ENCODE measurements at regions not wholly inside any gene's neighbourhood (a gene's known extent, or its start where the extent isn't known, plus 50 kb on each side); places are given as distances from the start of the nearest gene placed in this dataset.

DNA sequence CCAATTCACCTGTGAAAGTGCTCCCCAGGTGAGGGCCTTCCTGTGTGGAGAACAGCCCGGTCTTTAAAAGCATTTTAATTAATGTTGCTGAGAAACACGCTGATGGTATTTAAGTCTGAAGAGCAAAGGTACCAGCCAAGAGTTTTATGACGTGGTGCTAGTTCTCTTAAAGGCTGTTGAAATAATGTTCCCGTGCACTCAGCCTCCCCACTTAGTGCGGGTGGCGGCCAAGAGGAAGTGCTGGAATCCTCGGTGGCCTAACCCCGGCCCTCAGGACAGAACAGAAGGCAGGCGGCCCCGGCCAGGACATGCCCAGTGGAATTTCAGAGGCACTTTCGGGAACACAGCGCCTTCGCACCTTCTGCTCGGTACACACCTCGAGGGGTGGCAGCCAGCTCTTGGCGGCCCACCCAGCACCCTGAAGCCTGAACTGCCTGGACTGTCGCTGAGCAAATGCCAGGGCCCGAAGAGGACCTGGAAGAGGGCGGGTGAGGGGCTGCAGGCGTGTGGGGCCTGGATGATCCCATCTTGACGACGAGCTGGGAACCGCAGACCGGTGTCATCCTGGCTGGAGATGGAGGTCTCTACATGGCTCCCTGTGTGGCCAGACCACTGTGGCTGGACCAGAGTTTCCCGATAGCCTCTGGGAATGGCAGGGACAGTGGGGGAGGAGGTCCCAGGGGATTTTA is 142.9 kb downstream of the ASB1 start:
- no peaks in the 10 kb centered on the region for H3K36me3 ChIP-seq (ENCODE audit: control insufficient read depth, insufficient read depth, low read length)
- TF ChIP-seq, protein P1, sequence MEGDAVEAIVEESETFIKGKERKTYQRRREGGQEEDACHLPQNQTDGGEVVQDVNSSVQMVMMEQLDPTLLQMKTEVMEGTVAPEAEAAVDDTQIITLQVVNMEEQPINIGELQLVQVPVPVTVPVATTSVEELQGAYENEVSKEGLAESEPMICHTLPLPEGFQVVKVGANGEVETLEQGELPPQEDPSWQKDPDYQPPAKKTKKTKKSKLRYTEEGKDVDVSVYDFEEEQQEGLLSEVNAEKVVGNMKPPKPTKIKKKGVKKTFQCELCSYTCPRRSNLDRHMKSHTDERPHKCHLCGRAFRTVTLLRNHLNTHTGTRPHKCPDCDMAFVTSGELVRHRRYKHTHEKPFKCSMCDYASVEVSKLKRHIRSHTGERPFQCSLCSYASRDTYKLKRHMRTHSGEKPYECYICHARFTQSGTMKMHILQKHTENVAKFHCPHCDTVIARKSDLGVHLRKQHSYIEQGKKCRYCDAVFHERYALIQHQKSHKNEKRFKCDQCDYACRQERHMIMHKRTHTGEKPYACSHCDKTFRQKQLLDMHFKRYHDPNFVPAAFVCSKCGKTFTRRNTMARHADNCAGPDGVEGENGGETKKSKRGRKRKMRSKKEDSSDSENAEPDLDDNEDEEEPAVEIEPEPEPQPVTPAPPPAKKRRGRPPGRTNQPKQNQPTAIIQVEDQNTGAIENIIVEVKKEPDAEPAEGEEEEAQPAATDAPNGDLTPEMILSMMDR (IDR thresholded peaks at IDR 0.05), result no peak
- TF ChIP-seq POLR2AphosphoS5 (IDR thresholded peaks at IDR 0.05; ENCODE audit: low read depth, low read length), result no peak
- TF ChIP-seq, protein P2, sequence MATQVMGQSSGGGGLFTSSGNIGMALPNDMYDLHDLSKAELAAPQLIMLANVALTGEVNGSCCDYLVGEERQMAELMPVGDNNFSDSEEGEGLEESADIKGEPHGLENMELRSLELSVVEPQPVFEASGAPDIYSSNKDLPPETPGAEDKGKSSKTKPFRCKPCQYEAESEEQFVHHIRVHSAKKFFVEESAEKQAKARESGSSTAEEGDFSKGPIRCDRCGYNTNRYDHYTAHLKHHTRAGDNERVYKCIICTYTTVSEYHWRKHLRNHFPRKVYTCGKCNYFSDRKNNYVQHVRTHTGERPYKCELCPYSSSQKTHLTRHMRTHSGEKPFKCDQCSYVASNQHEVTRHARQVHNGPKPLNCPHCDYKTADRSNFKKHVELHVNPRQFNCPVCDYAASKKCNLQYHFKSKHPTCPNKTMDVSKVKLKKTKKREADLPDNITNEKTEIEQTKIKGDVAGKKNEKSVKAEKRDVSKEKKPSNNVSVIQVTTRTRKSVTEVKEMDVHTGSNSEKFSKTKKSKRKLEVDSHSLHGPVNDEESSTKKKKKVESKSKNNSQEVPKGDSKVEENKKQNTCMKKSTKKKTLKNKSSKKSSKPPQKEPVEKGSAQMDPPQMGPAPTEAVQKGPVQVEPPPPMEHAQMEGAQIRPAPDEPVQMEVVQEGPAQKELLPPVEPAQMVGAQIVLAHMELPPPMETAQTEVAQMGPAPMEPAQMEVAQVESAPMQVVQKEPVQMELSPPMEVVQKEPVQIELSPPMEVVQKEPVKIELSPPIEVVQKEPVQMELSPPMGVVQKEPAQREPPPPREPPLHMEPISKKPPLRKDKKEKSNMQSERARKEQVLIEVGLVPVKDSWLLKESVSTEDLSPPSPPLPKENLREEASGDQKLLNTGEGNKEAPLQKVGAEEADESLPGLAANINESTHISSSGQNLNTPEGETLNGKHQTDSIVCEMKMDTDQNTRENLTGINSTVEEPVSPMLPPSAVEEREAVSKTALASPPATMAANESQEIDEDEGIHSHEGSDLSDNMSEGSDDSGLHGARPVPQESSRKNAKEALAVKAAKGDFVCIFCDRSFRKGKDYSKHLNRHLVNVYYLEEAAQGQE (IDR thresholded peaks at IDR 0.05; ENCODE audit: insufficient read depth in 1 of 2, low read depth in 2 of 2, low read length in 1 of 2), result no peak
- no peak for TF ChIP-seq SIN3A (IDR thresholded peaks at IDR 0.05; ENCODE audit: borderline replicate concordance, insufficient read depth, low read depth, low read length)
- TF ChIP-seq TCF7L2 (IDR thresholded peaks at IDR 0.05; ENCODE audit: low read depth, low read length), result no peak
- no peak overlapping the region for H3K27ac ChIP-seq (ENCODE audit: low read length)
- H3K4me1 ChIP-seq (ENCODE audit: control insufficient read depth, insufficient read depth, low read length), result no peaks in the 10 kb centered on the region
- ATAC-seq, result no peak
- intact Hi-C loops (cut with micrococcal nuclease; ENCODE audit: unreplicated experiment) (no loop called here), in situ Hi-C loops (cut with HindIII; ENCODE audit: low pct_unique_long_range_greater_than_20kb, low sequenced_read_pairs) (no loop called here)
- no peak overlapping the region for H3K4me3 ChIP-seq (ENCODE audit: low read depth in 2 of 2, low read length in 2 of 2)
- no TSS peak for BruUV-seq (replicated peaks)
- DNase-seq (ENCODE audit: low read depth, low spot score), result no peak
- CTCF ChIA-PET, result interaction anchor here (0.5 kb wide), 1 partner anchor 126 kb away, joined by 5 read pairs; no protein-coding TSS in a partner anchor
- H3K9me3 ChIP-seq (ENCODE audit: control insufficient read depth, insufficient read depth, low read depth, low read length), result no peaks in the 10 kb centered on the region
- no peaks in the 10 kb centered on the region for H3K27me3 ChIP-seq (ENCODE audit: control insufficient read depth, insufficient read depth, low read length)
- POLR2A ChIA-PET, result no interaction called here

DNA sequence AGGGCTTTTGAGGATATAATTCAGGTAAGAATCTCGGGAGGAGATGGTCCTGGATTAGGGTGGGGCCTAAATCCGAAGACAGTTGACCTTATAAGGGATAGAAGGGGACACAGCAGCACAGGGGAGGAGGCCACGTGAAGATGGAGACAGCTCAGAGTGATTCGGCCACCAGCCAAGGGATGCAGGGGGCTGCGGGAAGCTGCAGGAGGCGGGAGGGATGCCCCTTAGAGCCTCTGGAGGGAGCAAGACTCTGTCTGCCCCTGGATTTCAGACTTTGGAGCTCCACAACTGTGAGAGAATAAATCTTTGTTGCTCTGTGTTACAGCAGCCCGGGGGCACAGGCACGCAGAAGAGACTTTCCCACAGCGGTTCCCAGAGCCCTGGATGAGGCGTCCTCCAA is 143.7 kb downstream of the ASB1 start:
- BruUV-seq (replicated peaks), result no TSS peak
- TF ChIP-seq SIN3A (IDR thresholded peaks at IDR 0.05; ENCODE audit: borderline replicate concordance, insufficient read depth, low read depth, low read length) (no peak), POLR2AphosphoS5 (IDR thresholded peaks at IDR 0.05; ENCODE audit: low read depth, low read length) (no peak), TCF7L2 (IDR thresholded peaks at IDR 0.05; ENCODE audit: low read depth, low read length) (no peak)
- TF ChIP-seq, protein P1 (IDR thresholded peaks at IDR 0.05), result no peak
- TF ChIP-seq, protein P2 (IDR thresholded peaks at IDR 0.05; ENCODE audit: insufficient read depth in 1 of 2, low read depth in 2 of 2, low read length in 1 of 2), result no peak
- H3K36me3 ChIP-seq (ENCODE audit: control insufficient read depth, insufficient read depth, low read length), result no peaks in the 10 kb centered on the region
- H3K4me1 ChIP-seq (ENCODE audit: control insufficient read depth, insufficient read depth, low read length), result no peaks in the 10 kb centered on the region
- in situ Hi-C loops (cut with HindIII; ENCODE audit: low pct_unique_long_range_greater_than_20kb, low sequenced_read_pairs), result no loop called here
- no peak for ATAC-seq
- H3K27ac ChIP-seq (ENCODE audit: low read length), result no peak overlapping the region
- intact Hi-C loops (cut with micrococcal nuclease; ENCODE audit: unreplicated experiment), result no loop called here
- ChIA-PET POLR2A (no interaction called here), CTCF (interaction anchor here (0.5 kb wide), 1 partner anchor 125 kb away, joined by 5 read pairs; no protein-coding TSS in a partner anchor)
- H3K4me3 ChIP-seq (ENCODE audit: low read depth in 2 of 2, low read length in 2 of 2), result no peak overlapping the region
- DNase-seq (ENCODE audit: low read depth, low spot score), result no peak
- H3K27me3 ChIP-seq (ENCODE audit: control insufficient read depth, insufficient read depth, low read length), result no peaks in the 10 kb centered on the region
- no peaks in the 10 kb centered on the region for H3K9me3 ChIP-seq (ENCODE audit: control insufficient read depth, insufficient read depth, low read depth, low read length)
